Urinary bladder (tissue), 3 donors: ENCODE measurements at regions not wholly inside any gene's neighbourhood (a gene's known extent, or its start where the extent isn't known, plus 50 kb on each side); places are given as distances from the start of the nearest gene placed in this dataset.
"Not testable (repeated sequence)": the region's sequence is repeated elsewhere in the genome, so short reads cannot be mapped to it uniquely, and the experiment has no call there.

Source experiments
- DNase-seq: peaks from one replicate; pipeline ENCODE4 v3.0.0-alpha.2; 2015; ENCODE audit errors: extremely low spot score
- H3K27ac ChIP-seq: one replicate; pipeline ENCODE4 v1.5.1; 2013; ENCODE audit warnings: low read depth, mild to moderate bottlenecking, moderate library complexity
- H3K36me3 ChIP-seq: one replicate; pipeline ENCODE4 v1.6.1; 2013; ENCODE audit warnings: mild to moderate bottlenecking, moderate library complexity; ENCODE audit not compliant: insufficient read depth
- H3K4me1 ChIP-seq: one replicate; pipeline ENCODE4 v1.6.1; 2013; ENCODE audit warnings: mild to moderate bottlenecking, moderate library complexity; ENCODE audit not compliant: insufficient read depth
- H3K4me3 ChIP-seq: one replicate; pipeline ENCODE4 v1.5.1; 2013; ENCODE audit warnings: low read depth, low read length
- WGBS: extraction: QIAGEN DNeasy Blood & Tissue Kit; methylation state at CpG from one replicate; pipeline ENCODE4 v1.1.7; 2013; 5-methylcytosine and 5-hydroxymethylcytosine counted together
- donor health status: healthy with polysubstance abuse.
- donor health status: healthy.

DNA sequence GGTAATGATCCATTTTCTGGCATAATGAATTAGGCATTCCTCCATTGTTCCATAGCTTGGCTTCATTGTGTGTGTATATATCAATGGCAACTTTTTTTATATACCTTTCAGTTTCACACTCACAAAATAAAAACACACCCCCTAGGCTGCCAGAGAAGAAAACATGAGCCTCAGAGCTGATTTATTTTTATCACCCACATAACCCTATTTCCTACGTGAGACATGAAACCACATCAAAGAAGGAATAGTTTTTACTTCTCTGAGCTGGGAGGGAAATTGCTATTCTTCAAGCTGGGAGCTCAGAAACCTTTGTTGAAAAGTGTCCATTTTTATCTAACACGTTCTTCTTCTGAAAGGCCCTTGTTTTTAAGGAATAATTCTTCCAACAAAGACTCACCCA lies 126.7 kb upstream of the RAI2 start:
- Histone ChIP-seq H3K36me3 (no peaks in the 10 kb centered on the region), H3K4me3 (no peak overlapping the region), H3K27ac (no peak overlapping the region), H3K4me1 (no peaks in the 10 kb centered on the region)
- WGBS: 36% methylated on average over 2 of the region's 2 CpGs
- no peak for DNase-seq

DNA sequence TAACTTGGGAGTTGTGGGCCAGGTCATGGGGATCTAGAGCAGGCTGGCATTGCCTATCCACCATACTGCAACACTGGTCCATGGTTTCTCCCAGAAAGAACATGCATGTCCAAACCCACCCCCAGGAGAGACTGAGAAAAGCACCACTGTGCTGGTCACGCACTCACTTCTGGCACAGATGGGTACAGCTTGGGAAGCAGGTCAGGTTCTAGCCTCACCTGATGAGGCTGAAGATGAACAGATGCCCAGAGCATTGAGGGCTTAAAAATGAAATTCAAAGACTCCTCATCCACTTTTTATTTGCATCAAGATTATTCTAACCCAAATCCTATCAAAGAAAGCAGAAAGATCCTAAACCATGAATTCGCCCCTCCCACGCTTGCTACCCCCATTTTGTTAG lies 125.9 kb upstream of the RAI2 start:
- H3K36me3 ChIP-seq: no peaks in the 10 kb centered on the region
- no peak overlapping the region for H3K4me3 ChIP-seq
- no peak overlapping the region for H3K27ac ChIP-seq
- H3K4me1 ChIP-seq: no peaks in the 10 kb centered on the region
- DNase-seq: no peak
- WGBS: 98% methylated on average over 3 of the region's 3 CpGs

- Histone ChIP-seq H3K27ac (no peak overlapping the region), H3K36me3 (no peaks in the 10 kb centered on the region), H3K4me3 (no peak overlapping the region), H3K4me1 (no peaks in the 10 kb centered on the region)
- WGBS: 80% methylated on average over 5 of the region's 5 CpGs
- DNase-seq: no peak
Measured at GRCh38 chrX:17986440-17986839, 125.3 kb upstream of the RAI2 start.

DNA sequence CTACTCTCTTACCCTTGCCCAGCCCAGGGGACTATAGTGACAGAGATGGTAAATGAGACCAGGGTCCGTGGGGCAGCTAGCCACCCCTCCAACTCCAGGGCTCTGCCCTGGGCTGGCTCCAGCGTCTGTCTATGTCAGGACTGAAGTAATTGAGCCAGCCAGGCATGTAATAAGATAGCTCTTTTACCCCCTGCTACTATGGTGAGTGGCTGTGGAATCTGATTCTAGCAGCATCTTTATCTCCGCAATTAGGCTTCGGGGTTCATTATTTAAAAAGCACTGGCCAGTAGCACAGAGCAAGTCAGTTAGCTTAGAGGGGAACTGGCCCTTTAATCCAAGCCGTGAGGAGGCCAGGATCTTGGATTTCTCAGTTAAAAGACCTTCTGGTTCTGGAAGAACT lies 123.3 kb upstream of the RAI2 start:
- WGBS: 72% methylated on average over 5 of the region's 5 CpGs
- Histone ChIP-seq H3K4me3 (no peak overlapping the region), H3K4me1 (no peaks in the 10 kb centered on the region), H3K36me3 (no peaks in the 10 kb centered on the region), H3K27ac (no peak overlapping the region)
- no peak for DNase-seq

- Histone ChIP-seq H3K4me1 (no peaks in the 10 kb centered on the region), H3K36me3 (no peaks in the 10 kb centered on the region), H3K4me3 (no peak overlapping the region), H3K27ac (no peak overlapping the region)
- 70% methylated on average over 1 of the region's 1 CpG for WGBS
- no peak for DNase-seq
Measured at GRCh38 chrX:17983389-17983788, 122.3 kb upstream of the RAI2 start.

DNA sequence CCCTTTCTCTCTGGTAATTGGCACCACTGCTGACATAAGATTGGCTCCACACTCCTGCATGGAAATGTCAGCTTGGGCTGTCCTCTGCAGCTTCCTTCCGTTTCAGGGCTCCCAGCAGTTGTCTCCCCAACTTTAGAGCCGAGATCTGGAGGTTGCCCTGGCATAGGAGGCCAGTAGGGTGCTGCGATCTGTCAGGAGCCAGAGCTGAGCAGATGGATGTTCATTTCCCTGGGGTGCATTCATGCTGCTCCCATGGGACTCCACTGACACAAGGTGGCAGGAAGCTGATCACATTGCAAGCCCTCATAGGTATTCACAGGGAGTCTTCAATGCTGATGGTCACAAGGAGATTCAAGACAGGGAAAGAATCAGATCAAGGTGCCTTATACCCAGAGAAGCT lies 116.6 kb upstream of the RAI2 start:
- Histone ChIP-seq H3K27ac (no peak overlapping the region), H3K36me3 (no peaks in the 10 kb centered on the region), H3K4me3 (no peak overlapping the region), H3K4me1 (no peaks in the 10 kb centered on the region)
- DNase-seq: no peak
- WGBS: 94% methylated on average over 3 of the region's 3 CpGs

DNA sequence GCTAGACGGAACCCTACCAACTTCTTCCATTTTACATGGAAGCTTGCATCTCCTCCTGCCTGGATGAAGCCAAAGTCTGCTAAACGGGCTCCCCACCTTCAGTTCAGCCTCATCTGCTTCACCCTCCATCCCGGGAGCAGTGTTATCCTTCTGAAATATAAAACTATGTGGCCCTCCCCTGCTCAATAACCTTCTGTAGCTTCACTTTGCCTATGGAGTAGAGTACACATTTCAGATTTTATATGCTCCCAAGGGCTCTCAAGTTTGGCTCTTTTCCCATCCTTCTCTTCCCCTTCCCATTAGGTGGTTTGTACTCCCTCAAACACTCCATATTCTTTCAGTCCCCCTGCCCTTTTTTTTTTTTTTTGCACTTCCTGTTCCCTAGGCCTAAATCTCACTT lies 115.9 kb upstream of the RAI2 start:
- H3K4me3 ChIP-seq: no peak overlapping the region
- WGBS: 69% methylated on average over 3 of the region's 3 CpGs

GRCh38 chrX:17975349-17975748 lies 114.3 kb upstream of the RAI2 start:
- not testable (repeated sequence) for H3K4me3 ChIP-seq, H3K36me3 ChIP-seq, DNase-seq, H3K4me1 ChIP-seq, H3K27ac ChIP-seq
- WGBS: 91% methylated on average over 5 of the region's 5 CpGs

More for the DNA sequence above, 115.9 kb upstream of the RAI2 start:
- Histone ChIP-seq H3K36me3 (no peaks in the 10 kb centered on the region), H3K27ac (no peak overlapping the region), H3K4me1 (no peaks in the 10 kb centered on the region)
- DNase-seq: no peak

GRCh38 chrX:17968367-17968766 lies 107.3 kb upstream of the RAI2 start:
- no peak overlapping the region for H3K4me3 ChIP-seq
- DNase-seq: no peak
- WGBS: 73% methylated on average over 8 of the region's 8 CpGs
- H3K36me3 ChIP-seq: no peaks in the 10 kb centered on the region
- no peak overlapping the region for H3K27ac ChIP-seq
- no peaks in the 10 kb centered on the region for H3K4me1 ChIP-seq

DNA sequence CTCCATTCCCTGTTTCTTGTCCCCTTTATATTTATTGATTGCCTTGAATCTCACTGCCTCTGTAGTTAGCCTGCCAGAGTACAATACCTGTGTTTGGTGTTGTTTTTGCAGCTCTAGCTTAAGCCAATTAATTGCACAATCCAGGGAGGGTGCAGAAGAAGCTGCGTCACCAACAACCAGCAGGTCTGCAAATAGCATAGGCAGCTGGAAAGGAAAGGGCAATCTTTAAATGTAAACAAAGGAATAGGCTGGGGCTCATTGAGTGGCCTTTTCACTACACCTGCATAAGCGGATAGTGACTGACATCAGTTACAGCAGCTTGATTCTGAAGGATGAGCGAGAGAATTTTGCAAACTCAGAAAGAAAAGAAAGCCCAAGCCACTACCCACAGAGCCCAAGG lies 106.8 kb upstream of the RAI2 start:
- DNase-seq: no peak
- H3K4me3 ChIP-seq: no peak overlapping the region
- 74% methylated on average over 3 of the region's 3 CpGs for WGBS
- no peak overlapping the region for H3K27ac ChIP-seq
- H3K36me3 ChIP-seq: no peaks in the 10 kb centered on the region
- no peaks in the 10 kb centered on the region for H3K4me1 ChIP-seq

DNA sequence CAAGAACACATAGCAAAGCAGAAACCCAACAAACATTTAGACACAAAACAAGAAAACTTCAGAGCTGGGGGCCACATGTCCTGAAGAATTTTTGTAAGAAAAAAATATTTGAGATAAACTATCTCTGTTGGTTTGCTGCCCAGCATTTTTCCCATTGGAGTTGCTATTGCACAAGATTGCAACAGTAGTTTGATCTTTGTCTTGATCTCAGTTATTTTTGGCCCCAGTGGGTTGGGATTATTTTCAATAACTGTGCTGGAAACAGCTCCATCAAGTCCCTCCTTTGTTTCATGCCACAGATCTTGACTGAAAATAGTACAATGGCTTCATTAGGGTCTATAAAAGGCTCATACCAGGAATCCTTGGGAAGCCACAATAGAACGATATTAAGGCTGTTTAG lies 103.8 kb upstream of the RAI2 start:
- no peak overlapping the region for H3K27ac ChIP-seq
- DNase-seq: no peak
- WGBS: 76% methylated on average over 1 of the region's 1 CpG
- H3K4me1 ChIP-seq: no peaks in the 10 kb centered on the region
- H3K4me3 ChIP-seq: no peak overlapping the region
- H3K36me3 ChIP-seq: no peaks in the 10 kb centered on the region

DNA sequence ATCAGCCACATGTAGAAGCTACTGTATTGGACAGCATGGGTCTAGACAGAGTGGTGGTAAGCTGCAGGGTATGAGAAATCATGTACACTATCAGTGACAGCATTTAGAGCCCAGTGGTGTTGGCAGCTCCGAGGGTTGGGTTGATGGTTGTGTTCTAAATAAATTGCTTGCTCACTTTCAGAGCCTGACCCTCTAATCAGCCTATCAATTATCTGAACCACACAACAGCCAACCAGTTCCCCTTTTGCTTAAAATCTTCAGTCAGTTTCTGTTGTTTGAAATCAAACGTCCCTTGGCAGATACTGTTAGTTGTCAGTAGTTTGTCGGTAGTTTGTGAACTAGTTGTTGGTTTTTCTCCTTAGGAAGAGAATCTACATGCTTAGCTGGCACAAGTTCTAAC lies 99.8 kb upstream of the RAI2 start:
- no peak for DNase-seq
- WGBS: 73% methylated on average over 3 of the region's 3 CpGs
- Histone ChIP-seq H3K4me3 (no peak overlapping the region), H3K4me1 (no peaks in the 10 kb centered on the region), H3K36me3 (no peaks in the 10 kb centered on the region), H3K27ac (no peak overlapping the region)

DNA sequence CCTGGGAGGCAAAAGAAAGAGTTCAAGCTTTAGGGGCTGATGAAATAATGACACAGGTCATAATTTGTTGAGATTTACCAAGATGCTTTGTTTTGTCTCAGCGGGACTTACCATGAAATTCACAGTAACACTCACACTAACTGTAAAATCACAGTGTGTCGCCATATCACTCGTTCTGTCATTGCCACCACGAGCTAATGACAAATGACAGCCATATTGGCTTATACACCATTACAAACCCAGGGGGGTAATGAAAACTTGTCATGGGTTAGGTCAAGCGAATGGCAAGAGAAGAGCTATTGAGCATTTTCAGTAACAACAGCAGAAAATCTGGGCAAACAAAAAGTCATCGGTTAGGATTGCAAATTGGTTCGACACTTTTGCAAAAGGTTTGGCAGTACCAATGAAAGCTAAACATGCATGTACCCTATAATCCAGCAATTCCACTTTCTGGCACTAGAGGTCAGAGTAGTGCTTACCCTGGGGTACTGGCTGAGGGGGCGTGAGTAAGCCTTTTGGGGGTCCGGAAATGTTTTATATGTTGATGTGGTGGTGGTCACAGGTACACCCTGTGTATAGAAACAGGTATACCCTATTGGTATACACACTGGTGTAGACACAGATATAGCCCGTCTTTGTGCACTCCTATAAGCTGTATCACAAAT lies 83.9 kb upstream of the RAI2 start:
- Histone ChIP-seq H3K36me3 (no peaks in the 10 kb centered on the region), H3K4me3 (no peak overlapping the region), H3K27ac (no peak overlapping the region), H3K4me1 (no peaks in the 10 kb centered on the region)
- WGBS: 74% methylated on average over 10 of the region's 10 CpGs
- no peak for DNase-seq

GRCh38 chrX:17941171-17941570 lies 80.1 kb upstream of the RAI2 start:
- 81% methylated on average over 2 of the region's 2 CpGs for WGBS
- H3K36me3 ChIP-seq, H3K27ac ChIP-seq, H3K4me1 ChIP-seq, H3K4me3 ChIP-seq, DNase-seq: not testable (repeated sequence)

DNA sequence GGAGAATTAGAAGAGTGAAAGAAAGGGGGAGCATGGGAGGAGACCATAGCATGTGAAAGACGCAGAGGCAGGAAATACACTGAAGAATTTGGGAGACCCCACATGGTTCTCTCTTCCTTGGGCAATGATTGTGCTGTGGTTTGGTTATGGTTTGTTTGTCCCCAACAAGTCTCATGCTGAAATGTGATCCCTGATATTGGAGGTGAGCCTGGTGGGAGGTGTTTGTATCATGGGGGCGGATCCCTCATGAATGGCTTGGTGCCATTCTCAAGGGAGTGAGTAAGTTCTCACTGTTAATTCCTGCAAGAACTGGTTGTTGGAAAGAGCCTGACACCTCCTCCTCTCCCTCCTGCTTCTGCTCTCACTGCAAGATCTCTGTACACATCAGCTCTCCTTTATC lies 78.6 kb upstream of the RAI2 start:
- no peak overlapping the region for H3K4me3 ChIP-seq
- DNase-seq: no peak
- no peaks in the 10 kb centered on the region for H3K4me1 ChIP-seq
- no peaks in the 10 kb centered on the region for H3K36me3 ChIP-seq
- WGBS: 64% methylated on average over 2 of the region's 2 CpGs
- no peak overlapping the region for H3K27ac ChIP-seq
